ENCODE measurements at regions not wholly inside any gene's neighbourhood (a gene's known extent, or its start where the extent isn't known, plus 50 kb on each side); places are given as distances from the start of the nearest gene placed in this dataset.

- TF ChIP-seq ZBTB49 (tag by site-specific recombination; IDR thresholded peaks at IDR 0.05; ENCODE audit: low read depth) (no peak), EGR2 (tag by site-specific recombination; IDR thresholded peaks at IDR 0.05; ENCODE audit: low read depth) (no peak), ZNF140 (tag by site-specific recombination; IDR thresholded peaks at IDR 0.05) (no peak), IKZF3 (tag by site-specific recombination; IDR thresholded peaks at IDR 0.05) (no peak), GLI2 (tag by site-specific recombination; IDR thresholded peaks at IDR 0.05; ENCODE audit: borderline replicate concordance, low read depth) (no peak), ZNF133 (tag by site-specific recombination; IDR thresholded peaks at IDR 0.05) (no peak), GFI1B (tag by site-specific recombination; IDR thresholded peaks at IDR 0.05) (no peak)
Measured at GRCh38 chr9:31597977-31598376, 786.5 kb upstream of the ACO1 start (continued).

- Histone ChIP-seq H3K9me3 (ENCODE audit: control insufficient read depth, insufficient read depth, low read depth, low read length) (no peaks in the 10 kb centered on the region), H3K4me1 (ENCODE audit: control insufficient read depth, insufficient read depth, low read length) (no peaks in the 10 kb centered on the region), H3K36me3 (ENCODE audit: control insufficient read depth in 2 of 2, insufficient read depth in 1 of 2, low read length in 2 of 2) (no peaks in the 10 kb centered on the region), H3K4me3 (ENCODE audit: low read depth, low read length) (no peak overlapping the region), H3K27ac (ENCODE audit: extremely low read depth, low read depth, low read length) (no peak overlapping the region)
- TF ChIP-seq ZNF223 (tag by site-specific recombination; IDR thresholded peaks at IDR 0.05): no peak
- TF ChIP-seq ZNF549 (tag by site-specific recombination; IDR thresholded peaks at IDR 0.05): no peak
- TF ChIP-seq ZBTB10 (tag by site-specific recombination; IDR thresholded peaks at IDR 0.05): no peak
- ChIA-PET CTCF (interaction anchor here (1.0 kb wide), 1 partner anchor 58 kb away, joined by 3 read pairs; no protein-coding TSS in a partner anchor), POLR2A (no interaction called here)
Measured at GRCh38 chr9:31601666-31602065, 782.8 kb upstream of the ACO1 start.

- TF ChIP-seq ZNF354C (tag by site-specific recombination; IDR thresholded peaks at IDR 0.05; ENCODE audit: borderline replicate concordance, low read depth) (no peak), ZNF473 (tag by site-specific recombination; IDR thresholded peaks at IDR 0.05) (no peak), ZNF426 (tag by site-specific recombination; IDR thresholded peaks at IDR 0.05) (no peak), PATZ1 (tag by site-specific recombination; IDR thresholded peaks at IDR 0.05) (no peak), ZSCAN16 (tag by site-specific recombination; IDR thresholded peaks at IDR 0.05) (no peak), SETDB1 (IDR thresholded peaks at IDR 0.05; ENCODE audit: insufficient read length, low read length) (no peak), ZNF394 (tag by site-specific recombination; IDR thresholded peaks at IDR 0.05; ENCODE audit: borderline replicate concordance) (no peak), ZNF621 (tag by site-specific recombination; IDR thresholded peaks at IDR 0.05) (no peak), HOXC10 (CRISPR knock-in tag; IDR thresholded peaks at IDR 0.05) (no peak), ZNF558 (tag by site-specific recombination; IDR thresholded peaks at IDR 0.05) (no peak), SP3 (tag by site-specific recombination; IDR thresholded peaks at IDR 0.05) (no peak), ZNF23 (tag by site-specific recombination; IDR thresholded peaks at IDR 0.05; ENCODE audit: borderline replicate concordance) (no peak), ZNF140 (tag by site-specific recombination; IDR thresholded peaks at IDR 0.05) (no peak), INSM2 (tag by site-specific recombination; IDR thresholded peaks at IDR 0.05) (no peak), ZNF266 (tag by site-specific recombination; IDR thresholded peaks at IDR 0.05; ENCODE audit: low read depth) (no peak)
- ChIA-PET CTCF (interaction anchor here (0.6 kb wide), 1 partner anchor 885 kb away, joined by 3 read pairs; no protein-coding TSS in a partner anchor), POLR2A (no interaction called here)
- Histone ChIP-seq H3K9me3 (ENCODE audit: control insufficient read depth, insufficient read depth, low read depth, low read length) (no peaks in the 10 kb centered on the region), H3K27ac (ENCODE audit: extremely low read depth, low read depth, low read length) (no peak overlapping the region), H3K36me3 (ENCODE audit: control insufficient read depth in 2 of 2, insufficient read depth in 1 of 2, low read length in 2 of 2) (no peaks in the 10 kb centered on the region), H3K4me1 (ENCODE audit: control insufficient read depth, insufficient read depth, low read length) (no peaks in the 10 kb centered on the region), H3K4me3 (ENCODE audit: low read depth, low read length) (no peak overlapping the region)
Measured at GRCh38 chr9:31604531-31604930, 779.9 kb upstream of the ACO1 start.

All from HEK293 (cell line).